ENCODE measurements at regions not wholly inside any gene's neighbourhood (a gene's known extent, or its start where the extent isn't known, plus 50 kb on each side); places are given as distances from the start of the nearest gene placed in this dataset.

- no peak for DNase-seq
These were observed 320.3 kb downstream of the BMP2 start for GRCh38 chr20:7087803-7088202.

- no peak for DNase-seq
These were observed 322.5 kb downstream of the BMP2 start for GRCh38 chr20:7090001-7090400.

DNA sequence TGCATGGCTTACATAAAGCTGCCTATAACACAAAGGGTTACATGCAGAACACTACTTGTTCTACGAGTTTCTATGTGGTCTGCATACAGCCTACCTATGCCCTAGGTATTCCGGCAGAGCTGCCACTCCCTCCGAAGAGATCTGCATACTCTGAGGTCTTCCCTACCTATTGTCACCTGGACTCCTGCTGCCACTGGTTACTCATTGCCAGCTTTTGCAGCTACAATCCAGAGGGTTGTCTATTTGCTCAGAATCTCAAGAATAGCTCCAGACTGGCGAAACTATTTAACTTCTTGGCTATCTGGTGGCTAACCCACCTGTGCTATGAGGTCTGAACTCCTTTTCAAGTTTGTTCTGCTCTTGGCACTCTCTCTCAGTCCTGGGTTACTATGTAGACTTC lies 323.3 kb downstream of the BMP2 start:
- DNase-seq = no peak

DNA sequence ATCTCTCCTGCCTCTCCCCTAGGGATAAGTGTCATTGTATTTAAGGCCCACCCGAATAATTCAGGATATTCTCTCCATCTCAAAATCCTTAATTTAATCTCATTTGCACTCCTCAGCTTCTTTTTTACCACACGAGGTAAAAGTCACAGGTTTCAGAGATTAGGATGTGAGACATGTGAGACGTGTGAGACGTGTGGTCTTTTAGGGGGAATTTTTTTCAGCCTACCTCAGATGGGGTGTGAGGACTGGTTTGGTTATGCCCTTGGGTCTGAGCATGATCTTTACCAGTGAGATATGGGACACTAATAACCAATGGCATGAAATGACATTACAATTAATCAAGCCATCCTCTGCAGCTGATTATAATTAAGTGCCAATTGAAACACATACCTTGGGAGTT lies 324.2 kb downstream of the BMP2 start:
- no peak for DNase-seq

DNA sequence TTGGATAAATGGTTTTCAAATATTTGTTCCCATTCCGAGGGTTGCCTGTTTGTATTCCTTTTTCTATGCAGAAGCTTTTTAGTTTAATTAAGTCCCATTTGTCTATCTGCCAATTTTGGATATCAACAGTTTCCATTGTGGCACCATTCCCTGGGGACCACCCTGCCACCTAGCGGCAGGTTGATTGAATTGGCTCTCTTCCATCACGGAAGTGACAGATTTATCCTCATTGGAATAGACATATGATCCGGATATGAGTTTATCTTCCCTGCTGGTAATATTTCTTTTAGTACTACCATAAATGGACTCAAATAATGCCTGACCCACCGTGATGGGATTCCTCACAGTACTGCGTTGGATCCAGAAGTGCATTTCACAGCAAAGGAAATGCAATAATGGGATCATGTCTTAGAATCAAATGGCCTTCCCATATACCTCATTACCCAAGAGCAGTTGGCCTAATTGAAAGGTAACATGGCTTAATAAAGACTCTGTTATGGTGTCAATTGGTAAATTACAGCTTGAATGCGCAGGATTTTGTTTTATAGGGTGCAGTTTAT lies 327.0 kb downstream of the BMP2 start:
- peak; percentile 63 to 74 (median 73) for DNase-seq

GRCh38 chr20:7106910-7107309 lies 339.4 kb downstream of the BMP2 start:
- DNase-seq = no peak

- no peak for DNase-seq
These were observed 341.4 kb downstream of the BMP2 start for GRCh38 chr20:7108929-7109328.

DNA sequence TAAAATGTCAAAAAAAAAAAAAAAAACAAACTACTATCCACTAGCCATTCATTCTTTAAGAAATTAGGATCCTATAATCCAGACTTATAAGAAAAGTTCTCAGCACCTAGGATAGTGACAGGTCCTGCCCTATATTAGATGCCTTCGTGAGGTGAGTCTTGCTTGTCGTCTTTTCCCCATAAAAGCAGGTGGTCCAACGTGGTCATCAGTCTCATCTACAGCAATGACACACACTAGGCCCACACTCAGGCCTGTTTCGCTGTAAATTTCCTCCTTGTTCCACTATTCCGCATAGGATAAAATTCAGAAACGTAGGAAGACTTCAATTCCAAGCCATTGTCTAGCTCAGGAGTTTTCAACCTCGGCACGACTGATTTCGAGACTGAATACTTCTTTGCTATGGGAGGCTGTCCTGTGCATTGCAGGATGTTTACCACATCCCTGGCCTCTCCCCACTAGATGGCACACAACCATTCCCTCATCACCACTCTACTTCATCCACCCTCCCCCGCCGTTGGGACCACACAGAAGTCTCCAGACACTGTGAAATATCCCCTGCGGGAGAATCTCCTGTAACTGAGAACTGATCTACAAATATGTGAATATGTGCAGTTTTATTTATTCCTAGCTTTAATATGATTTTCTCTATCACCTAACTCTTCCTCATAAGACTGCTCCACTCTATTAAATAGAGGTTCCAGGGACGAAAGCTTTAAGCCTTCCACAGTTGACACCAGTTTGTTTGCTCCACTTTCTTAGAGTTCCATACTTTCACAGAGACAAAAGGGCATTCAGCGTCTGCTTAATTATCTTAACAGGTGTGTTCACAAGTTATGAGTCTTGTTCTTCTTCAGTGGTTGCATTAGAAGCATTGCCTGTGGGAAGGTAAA lies 346.3 kb downstream of the BMP2 start:
- peak in 2 of 3 donors; percentile 3 to 8 for DNase-seq

GRCh38 chr20:7123457-7123856 lies 356.0 kb downstream of the BMP2 start:
- no peak for DNase-seq

- DNase-seq = no peak
These were observed 356.6 kb downstream of the BMP2 start for GRCh38 chr20:7124120-7124519.

- no peak for DNase-seq
These were observed 369.4 kb downstream of the BMP2 start for GRCh38 chr20:7136886-7137285.

DNA sequence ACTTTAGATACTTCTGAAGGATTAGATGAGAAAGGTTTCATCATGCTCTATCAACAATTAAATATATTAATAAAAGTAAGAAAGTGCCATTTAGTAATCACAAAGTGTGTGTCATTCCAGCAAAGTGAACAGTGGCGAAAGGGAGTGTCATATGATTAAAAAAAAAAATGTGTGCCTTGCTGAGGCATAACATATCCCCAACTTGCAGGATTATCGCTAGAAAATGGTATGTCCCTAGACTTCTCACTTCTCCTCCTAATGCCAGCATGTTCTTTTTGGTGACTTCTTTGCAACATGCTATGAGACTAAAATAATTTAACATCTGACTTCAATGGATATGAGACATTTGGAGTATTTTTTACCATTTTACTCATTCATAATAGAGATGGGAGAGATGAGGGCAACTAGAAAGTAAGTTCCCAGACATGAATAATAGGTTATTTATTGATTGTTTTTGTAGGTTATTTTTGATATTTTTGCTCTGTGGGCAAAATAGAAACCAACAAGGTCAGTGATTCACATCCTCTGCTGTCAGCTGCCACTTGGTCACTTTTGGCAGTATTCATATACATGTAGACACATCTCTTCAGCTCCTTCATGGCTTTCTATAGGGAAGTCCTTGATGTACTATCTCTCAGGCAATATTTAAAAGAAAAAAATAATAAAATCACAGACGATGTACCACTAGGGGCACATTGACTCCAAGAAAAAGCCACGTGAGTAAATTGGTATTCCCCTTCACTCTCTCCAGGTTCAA lies 370.1 kb downstream of the BMP2 start:
- DNase-seq = no peak

DNA sequence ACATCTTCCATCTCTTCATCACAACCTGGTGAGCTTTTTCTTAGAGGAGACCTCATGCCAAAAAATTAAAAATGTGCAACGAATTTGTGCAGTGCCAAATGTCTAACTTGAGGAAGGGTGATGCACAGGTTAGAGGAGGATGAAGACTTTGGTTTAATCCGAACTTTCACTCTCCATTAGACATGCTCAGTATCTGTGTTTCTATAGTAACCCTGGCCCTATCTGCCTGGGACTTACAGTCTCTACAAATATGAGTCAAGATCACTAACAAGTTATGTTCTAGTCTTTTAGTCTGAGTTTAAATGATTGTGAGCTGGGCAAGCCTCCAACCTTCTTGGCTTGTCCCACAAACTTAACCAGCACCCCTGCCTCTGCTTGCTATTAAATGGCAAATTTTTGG lies 377.0 kb downstream of the BMP2 start:
- no peak for DNase-seq

GRCh38 chr20:7146552-7147219 lies 379.2 kb downstream of the BMP2 start:
- no peak for DNase-seq

- DNase-seq = no peak
These were observed 379.7 kb downstream of the BMP2 start for GRCh38 chr20:7147220-7147601.

DNA sequence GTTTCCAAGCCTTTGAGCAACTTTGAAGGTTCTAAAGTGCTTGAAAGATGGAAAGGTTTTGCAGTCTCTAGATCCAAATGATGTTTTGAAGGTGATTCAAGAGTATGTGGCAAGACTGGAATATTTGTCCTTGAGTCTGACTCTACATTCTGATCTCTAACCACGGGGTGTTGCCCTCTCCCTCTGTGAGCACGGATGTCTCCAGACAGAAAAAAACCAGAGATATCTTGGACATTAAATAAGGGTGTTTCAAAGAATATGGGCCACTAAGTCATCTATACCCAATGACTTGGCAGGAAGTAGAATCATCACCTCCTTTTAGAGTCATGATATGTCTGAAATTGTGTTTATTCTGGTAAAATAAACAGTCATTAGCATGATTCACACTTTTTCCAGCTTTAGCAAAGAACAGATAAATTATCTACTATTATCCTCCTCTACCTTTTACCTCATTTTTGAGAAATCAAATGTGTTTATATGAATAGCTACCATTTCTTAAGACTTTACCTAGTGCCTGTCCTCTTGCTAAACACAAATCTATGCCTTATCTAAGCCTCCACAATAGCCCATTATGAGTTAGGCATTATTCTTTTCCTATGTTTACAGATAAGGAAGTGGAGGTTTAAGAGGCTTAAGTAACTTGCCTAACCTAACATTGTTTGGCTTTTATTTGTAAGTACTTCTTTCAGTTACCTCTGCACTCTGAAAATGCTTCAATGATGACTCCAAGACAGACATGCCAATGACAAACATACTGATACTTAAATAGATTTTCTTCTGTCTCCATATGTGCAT lies 384.4 kb downstream of the BMP2 start:
- DNase-seq = no peak

GRCh38 chr20:7155282-7155681 lies 387.8 kb downstream of the BMP2 start:
- DNase-seq = no peak

GRCh38 chr20:7155794-7156193 lies 388.3 kb downstream of the BMP2 start:
- no peak for DNase-seq

GRCh38 chr20:7159903-7160302 lies 392.4 kb downstream of the BMP2 start:
- DNase-seq = no peak

DNA sequence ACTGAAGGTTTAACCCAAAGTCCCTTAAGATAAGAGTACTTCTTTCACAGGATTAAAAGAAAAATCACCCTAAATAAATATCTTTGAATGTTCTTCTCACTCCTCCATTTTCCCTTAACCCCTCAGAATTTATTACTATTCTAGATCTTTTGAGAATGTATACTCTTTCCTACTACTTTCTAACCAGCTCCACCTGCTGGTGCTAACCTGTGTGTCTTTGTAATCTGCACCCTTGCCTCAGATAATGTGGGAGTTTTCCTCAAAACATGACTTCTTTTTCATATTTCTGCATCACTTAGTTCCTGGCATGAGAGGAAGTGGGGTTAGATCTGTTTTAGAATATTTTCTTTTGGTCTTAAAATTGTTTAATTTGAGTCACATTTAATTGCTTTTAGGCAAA lies 394.2 kb downstream of the BMP2 start:
- DNase-seq = no peak

- DNase-seq = no peak
These were observed 404.4 kb downstream of the BMP2 start for GRCh38 chr20:7171911-7172310.

DNA sequence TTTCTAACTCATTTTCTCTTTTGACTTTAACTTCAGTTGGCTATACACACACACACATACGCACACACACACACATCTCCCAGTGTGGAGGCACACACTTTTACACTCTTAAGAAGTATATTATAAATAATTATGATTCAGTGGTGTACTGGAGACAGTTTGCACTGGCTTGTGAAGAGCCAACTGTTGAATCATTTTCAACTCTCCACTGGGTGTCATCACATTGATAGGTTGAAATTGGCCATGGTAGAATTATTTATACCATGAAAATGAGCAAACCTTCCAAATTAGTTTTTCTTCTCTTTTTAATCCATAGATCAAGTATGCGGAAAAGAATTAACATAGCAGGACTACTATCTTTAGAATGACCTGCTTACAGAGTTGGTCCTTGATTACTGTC lies 407.1 kb downstream of the BMP2 start:
- no peak for DNase-seq

- DNase-seq = peak; percentile 6 to 47 (median 18)
These were observed 408.3 kb downstream of the BMP2 start for GRCh38 chr20:7175827-7176226.

All from suppressor macrophage treated with lipopolysaccharide for 1 hour (primary cell).